ENCODE measurements at regions not wholly inside any gene's neighbourhood (a gene's known extent, or its start where the extent isn't known, plus 50 kb on each side); places are given as distances from the start of the nearest gene placed in this dataset.

DNA sequence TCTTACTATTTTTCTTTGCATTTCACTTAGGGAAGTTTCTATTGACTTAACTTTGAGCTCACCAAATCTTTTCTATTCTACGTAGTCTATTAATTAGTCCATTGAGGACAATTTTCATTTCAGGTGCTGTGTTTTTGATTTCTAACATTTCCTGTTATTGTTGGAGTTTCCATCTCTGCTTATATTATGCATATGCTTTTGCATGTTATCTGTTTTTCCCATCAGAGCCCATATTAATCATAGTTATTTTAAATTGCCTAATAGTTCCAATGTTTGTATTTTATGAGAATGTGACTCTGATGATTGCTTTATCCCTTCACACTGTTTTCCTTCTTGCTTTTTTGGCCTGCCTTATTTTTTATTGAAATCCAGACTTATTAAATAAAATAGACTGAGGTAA, 414.5 kb upstream of the OPRM1 start:
- no peak for DNase-seq (ENCODE audit: extremely low spot score)
- POLR2A ChIA-PET, result no interaction called here
- TF ChIP-seq SUZ12 (IDR thresholded peaks at IDR 0.05), result no peak
- TF ChIP-seq PKNOX1 (IDR thresholded peaks at IDR 0.05), result no peak
- TF ChIP-seq LEF1 (IDR thresholded peaks at IDR 0.05; ENCODE audit: borderline replicate concordance), result no peak
- CTCF ChIA-PET, result no interaction called here

GRCh38 chr6:153623496-153623895, 415.5 kb upstream of the OPRM1 start:
- DNase-seq (ENCODE audit: extremely low spot score), result no peak
- no peak for TF ChIP-seq TARDBP (IDR thresholded peaks at IDR 0.05)
- no peak for TF ChIP-seq PKNOX1 (IDR thresholded peaks at IDR 0.05)
- no peak for TF ChIP-seq ELF4 (IDR thresholded peaks at IDR 0.05)
- TF ChIP-seq SP1 (IDR thresholded peaks at IDR 0.05), result no peak
- no peak for TF ChIP-seq FOXM1 (IDR thresholded peaks at IDR 0.05; ENCODE audit: borderline replicate concordance)
- TF ChIP-seq BHLHE40 (IDR thresholded peaks at IDR 0.05; ENCODE audit: borderline replicate concordance), result no peak
- no peak for TF ChIP-seq FOXA1 (IDR thresholded peaks at IDR 0.05)
- TF ChIP-seq ZNF384 (IDR thresholded peaks at IDR 0.05), result no peak
- no peak for TF ChIP-seq HDGF (IDR thresholded peaks at IDR 0.05; ENCODE audit: borderline replicate concordance)
- no peak for TF ChIP-seq SUZ12 (IDR thresholded peaks at IDR 0.05)
- TF ChIP-seq L3MBTL2 (conservative IDR thresholded peaks at IDR 0.05), result no peak
- no peak for TF ChIP-seq FOXK2 (IDR thresholded peaks at IDR 0.05)
- no peak for TF ChIP-seq NFRKB (IDR thresholded peaks at IDR 0.05)
- no peak for TF ChIP-seq CTBP1 (IDR thresholded peaks at IDR 0.05; ENCODE audit: borderline replicate concordance)
- TF ChIP-seq LEF1 (IDR thresholded peaks at IDR 0.05; ENCODE audit: borderline replicate concordance), result no peak
- no peak for TF ChIP-seq ARNT (IDR thresholded peaks at IDR 0.05)
- ChIA-PET CTCF (no interaction called here), POLR2A (no interaction called here)

DNA sequence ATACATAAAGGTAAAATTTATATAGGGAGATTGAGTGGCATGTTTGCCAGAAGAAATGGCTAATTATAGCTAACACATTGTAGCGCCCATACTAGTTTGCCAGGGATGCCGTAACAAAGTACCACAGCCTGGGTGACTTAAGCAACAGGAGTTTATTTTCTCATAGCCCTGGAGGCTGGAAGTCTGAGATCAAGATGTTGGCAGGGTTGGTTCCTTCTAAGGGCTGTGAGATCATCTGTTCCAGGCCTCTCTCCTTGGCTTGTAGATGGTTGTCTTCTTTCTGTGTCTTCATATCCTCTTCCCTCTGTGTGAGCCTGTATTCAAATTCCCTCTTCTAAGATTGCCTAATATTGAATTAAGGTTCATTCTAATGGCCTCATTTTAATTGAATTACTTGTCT, 417.5 kb upstream of the OPRM1 start:
- no peak for TF ChIP-seq SP1 (IDR thresholded peaks at IDR 0.05)
- no peak for TF ChIP-seq ELF4 (IDR thresholded peaks at IDR 0.05)
- no peak for TF ChIP-seq FOXA1 (IDR thresholded peaks at IDR 0.05)
- TF ChIP-seq SUZ12 (IDR thresholded peaks at IDR 0.05), result no peak
- TF ChIP-seq FOXM1 (IDR thresholded peaks at IDR 0.05; ENCODE audit: borderline replicate concordance), result no peak
- no peak for TF ChIP-seq PKNOX1 (IDR thresholded peaks at IDR 0.05)
- TF ChIP-seq LEF1 (IDR thresholded peaks at IDR 0.05; ENCODE audit: borderline replicate concordance), result no peak
- no peak for TF ChIP-seq BHLHE40 (IDR thresholded peaks at IDR 0.05; ENCODE audit: borderline replicate concordance)
- TF ChIP-seq HDGF (IDR thresholded peaks at IDR 0.05; ENCODE audit: borderline replicate concordance), result no peak
- no peak for TF ChIP-seq L3MBTL2 (conservative IDR thresholded peaks at IDR 0.05)
- TF ChIP-seq ARNT (IDR thresholded peaks at IDR 0.05), result no peak
- TF ChIP-seq TARDBP (IDR thresholded peaks at IDR 0.05), result no peak
- TF ChIP-seq CTBP1 (IDR thresholded peaks at IDR 0.05; ENCODE audit: borderline replicate concordance), result no peak
- no peak for TF ChIP-seq ZNF384 (IDR thresholded peaks at IDR 0.05)
- TF ChIP-seq FOXK2 (IDR thresholded peaks at IDR 0.05), result no peak
- no peak for TF ChIP-seq NFRKB (IDR thresholded peaks at IDR 0.05)
- ChIA-PET POLR2A (no interaction called here), CTCF (no interaction called here)
- no peak for DNase-seq (ENCODE audit: extremely low spot score)

GRCh38 chr6:153621070-153621469, 418.0 kb upstream of the OPRM1 start:
- CTCF ChIA-PET, result no interaction called here
- no peak for TF ChIP-seq FOXK2 (IDR thresholded peaks at IDR 0.05)
- no peak for TF ChIP-seq FOXA1 (IDR thresholded peaks at IDR 0.05)
- no peak for TF ChIP-seq SUZ12 (IDR thresholded peaks at IDR 0.05)
- TF ChIP-seq BHLHE40 (IDR thresholded peaks at IDR 0.05; ENCODE audit: borderline replicate concordance), result no peak
- TF ChIP-seq ELF4 (IDR thresholded peaks at IDR 0.05), result no peak
- no peak for TF ChIP-seq LEF1 (IDR thresholded peaks at IDR 0.05; ENCODE audit: borderline replicate concordance)
- no peak for TF ChIP-seq FOXM1 (IDR thresholded peaks at IDR 0.05; ENCODE audit: borderline replicate concordance)
- no peak for TF ChIP-seq PKNOX1 (IDR thresholded peaks at IDR 0.05)
- no peak for TF ChIP-seq SP1 (IDR thresholded peaks at IDR 0.05)
- no peak for TF ChIP-seq HDGF (IDR thresholded peaks at IDR 0.05; ENCODE audit: borderline replicate concordance)
- TF ChIP-seq TARDBP (IDR thresholded peaks at IDR 0.05), result no peak
- TF ChIP-seq ZNF384 (IDR thresholded peaks at IDR 0.05), result no peak
- no peak for TF ChIP-seq NFRKB (IDR thresholded peaks at IDR 0.05)
- no peak for TF ChIP-seq ARNT (IDR thresholded peaks at IDR 0.05)
- no peak for TF ChIP-seq L3MBTL2 (conservative IDR thresholded peaks at IDR 0.05)
- TF ChIP-seq CTBP1 (IDR thresholded peaks at IDR 0.05; ENCODE audit: borderline replicate concordance), result no peak
- DNase-seq (ENCODE audit: extremely low spot score), result no peak
- POLR2A ChIA-PET, result no interaction called here

DNA sequence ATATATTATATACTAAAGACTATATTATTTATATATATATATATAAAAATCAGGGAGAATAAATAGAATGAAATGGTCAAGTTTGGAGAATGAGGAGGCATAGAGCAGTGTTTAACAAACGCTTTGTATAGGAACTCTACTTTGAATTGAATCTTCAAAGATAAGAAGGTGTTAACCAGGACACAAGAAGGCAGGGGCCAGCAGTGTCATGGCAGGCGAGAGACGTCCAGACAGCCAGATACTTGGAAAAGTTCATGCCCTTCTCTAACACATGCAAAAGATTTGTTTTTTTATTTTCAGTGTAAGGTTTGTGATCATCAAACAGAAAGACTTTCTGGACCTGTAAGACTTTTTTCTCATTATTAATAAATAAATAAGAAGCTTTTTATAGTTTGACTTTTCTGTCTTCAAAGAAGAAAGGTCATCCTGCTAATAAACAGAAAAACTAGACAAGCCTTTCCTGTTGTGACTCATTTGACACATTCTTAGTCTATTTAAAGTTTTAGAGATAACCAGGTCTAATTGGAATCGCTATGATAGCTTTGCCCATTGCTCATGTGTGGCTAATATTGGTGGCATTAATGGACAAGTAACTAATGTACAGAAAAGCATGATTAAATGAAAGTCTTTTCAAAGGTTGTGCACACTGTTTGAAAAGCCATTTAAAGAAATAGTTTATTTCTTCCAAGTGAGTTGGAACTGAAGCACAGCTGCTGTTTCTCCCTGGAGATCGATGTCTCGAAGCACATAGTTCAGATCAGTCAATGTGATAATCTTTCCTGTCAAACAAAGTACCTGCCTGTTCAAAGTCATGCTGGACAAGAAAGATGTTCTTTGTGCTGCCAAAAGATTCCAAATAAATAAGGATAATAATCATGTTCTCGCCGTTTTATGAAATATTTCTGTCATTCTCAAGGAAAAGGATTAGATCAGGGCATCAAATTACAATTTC, 420.4 kb upstream of the OPRM1 start:
- DNase-seq (ENCODE audit: extremely low spot score), result no peak
- ChIA-PET POLR2A (no interaction called here), CTCF (no interaction called here)
- no peak for TF ChIP-seq ZNF384 (IDR thresholded peaks at IDR 0.05)
- no peak for TF ChIP-seq HDGF (IDR thresholded peaks at IDR 0.05; ENCODE audit: borderline replicate concordance)
- no peak for TF ChIP-seq ARNT (IDR thresholded peaks at IDR 0.05)
- TF ChIP-seq FOXK2 (IDR thresholded peaks at IDR 0.05), result no peak
- no peak for TF ChIP-seq ELF4 (IDR thresholded peaks at IDR 0.05)
- no peak for TF ChIP-seq FOXM1 (IDR thresholded peaks at IDR 0.05; ENCODE audit: borderline replicate concordance)

All from HEK293T (cell line).